Activated naive CD4-positive, alpha-beta T cell treated with anti-CD3 and anti-CD28 coated beads, Interleukin-2, amount 10 ng/mL, durations not matched to agents 7 days and 5 days (primary cell): ENCODE measurements at regions not wholly inside any gene's neighbourhood (a gene's known extent, or its start where the extent isn't known, plus 50 kb on each side); places are given as distances from the start of the nearest gene placed in this dataset.

ENCODE experiments used
- CTCF ChIA-PET: fragments of 350-600 bp; sonication (Branson Sonifier 250); formaldehyde crosslinking; loops from one replicate; lab custom pipeline; 2021; ENCODE audit warnings: antibody characterized with exemption; lab: Charles Lee
- DNase-seq: peaks from one replicate; pipeline ENCODE4 v3.0.0-alpha.2; 2020
- H3K27ac Mint-ChIP-seq: one replicate; pipeline ENCODE4 v1.8.0; 2021; ENCODE audit warnings: mild to moderate bottlenecking, moderate library complexity, mixed read lengths
- H3K27me3 Mint-ChIP-seq: one replicate; pipeline ENCODE4 v1.8.0; 2021; ENCODE audit warnings: mild to moderate bottlenecking, mixed read lengths
- H3K36me3 Mint-ChIP-seq: one replicate; pipeline ENCODE4 v1.8.0; 2021; ENCODE audit warnings: mixed read lengths
- H3K4me1 Mint-ChIP-seq: one replicate; pipeline ENCODE4 v1.8.0; 2021; ENCODE audit warnings: mixed read lengths
- H3K4me3 Mint-ChIP-seq: one replicate; pipeline ENCODE4 v1.8.0; 2021; ENCODE audit warnings: mild to moderate bottlenecking, moderate library complexity, mixed read lengths
- H3K9me3 Mint-ChIP-seq: one replicate; pipeline ENCODE4 v1.8.0; 2021; ENCODE audit warnings: mixed read lengths

DNA sequence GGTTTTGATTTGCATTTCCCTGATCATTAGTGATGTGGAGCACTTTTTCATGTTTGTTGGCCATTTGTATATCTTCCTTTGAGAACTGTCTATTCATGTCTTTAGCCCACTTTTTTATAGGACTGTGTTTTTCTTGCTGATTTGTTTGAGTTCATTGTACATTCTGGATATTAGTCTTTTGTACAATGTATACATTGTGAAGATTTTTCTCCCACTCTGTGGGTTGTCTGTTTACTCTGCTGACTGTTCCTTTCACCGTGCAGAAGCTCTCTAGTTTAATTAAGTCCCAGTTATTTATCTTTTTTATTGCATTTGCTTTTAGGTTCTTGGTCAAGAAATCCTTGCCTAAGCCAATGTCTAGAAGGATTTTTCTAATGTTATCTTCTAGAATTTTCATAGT, 91.1 kb upstream of the ATP11B start:
- DNase-seq, result no peak
- Mint-ChIP-seq H3K4me3 (no peak overlapping the region), H3K9me3 (no peaks in the 10 kb centered on the region), H3K27ac (no peak overlapping the region), H3K36me3 (no peaks in the 10 kb centered on the region), H3K4me1 (no peaks in the 10 kb centered on the region), H3K27me3 (peaks cover 27% of the 10 kb centered on the region)
- CTCF ChIA-PET, result no interaction called here

DNA sequence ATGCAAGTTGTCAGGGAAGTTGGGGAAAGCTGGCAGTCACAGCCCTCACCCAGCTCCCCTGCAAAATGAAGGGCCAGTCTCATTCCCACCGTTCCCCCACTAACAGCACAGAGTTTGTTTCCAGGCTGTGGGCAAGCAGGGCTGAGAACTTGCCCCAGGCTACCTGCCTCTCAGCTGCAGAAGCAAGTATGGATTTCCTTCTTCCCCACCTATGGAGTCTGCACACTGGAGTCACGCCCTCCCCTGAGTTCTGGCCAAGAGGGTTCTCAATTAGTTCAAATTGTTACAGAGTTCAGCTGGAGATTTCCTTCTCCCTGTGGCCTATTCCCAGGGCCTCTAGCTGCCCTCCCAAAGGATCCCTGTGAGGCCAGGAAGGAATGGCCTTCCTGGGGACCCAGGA, 90.1 kb upstream of the ATP11B start:
- H3K27me3 Mint-ChIP-seq, result peaks cover 27% of the 10 kb centered on the region
- H3K4me3 Mint-ChIP-seq, result no peak overlapping the region
- no peaks in the 10 kb centered on the region for H3K36me3 Mint-ChIP-seq
- CTCF ChIA-PET, result interaction anchor here (1.3 kb wide), 1 partner anchor 11 kb away, joined by 3 read pairs; no protein-coding TSS in a partner anchor
- no peak overlapping the region for H3K27ac Mint-ChIP-seq
- no peaks in the 10 kb centered on the region for H3K9me3 Mint-ChIP-seq
- no peak for DNase-seq
- no peaks in the 10 kb centered on the region for H3K4me1 Mint-ChIP-seq

DNA sequence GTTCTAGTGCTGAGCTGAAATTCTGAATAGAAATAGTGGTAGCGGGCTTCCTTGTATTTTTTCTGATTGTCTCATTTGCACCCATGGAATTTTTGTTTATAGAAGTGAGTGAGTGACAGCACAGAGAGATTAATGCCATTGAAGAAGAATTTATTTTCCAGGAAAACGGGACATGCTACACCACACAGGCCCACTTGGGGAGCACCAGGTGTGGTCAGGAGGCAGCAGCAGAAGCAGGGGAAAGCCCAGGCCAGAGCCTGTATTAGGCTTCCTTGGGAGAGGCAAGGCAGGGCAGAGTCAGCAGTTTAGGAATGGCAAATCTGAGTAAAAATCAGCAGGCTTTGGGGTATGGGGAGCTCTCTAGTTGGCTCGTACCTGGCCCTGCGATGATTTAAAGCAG, 88.4 kb upstream of the ATP11B start:
- DNase-seq, result no peak
- H3K36me3 Mint-ChIP-seq, result no peaks in the 10 kb centered on the region
- H3K27me3 Mint-ChIP-seq, result peaks cover 27% of the 10 kb centered on the region
- CTCF ChIA-PET, result interaction anchor here (1.2 kb wide), 1 partner anchor 157 kb away, joined by 3 read pairs; no protein-coding TSS in a partner anchor
- H3K4me1 Mint-ChIP-seq, result no peaks in the 10 kb centered on the region
- no peak overlapping the region for H3K4me3 Mint-ChIP-seq
- H3K27ac Mint-ChIP-seq, result no peak overlapping the region
- no peaks in the 10 kb centered on the region for H3K9me3 Mint-ChIP-seq

DNA sequence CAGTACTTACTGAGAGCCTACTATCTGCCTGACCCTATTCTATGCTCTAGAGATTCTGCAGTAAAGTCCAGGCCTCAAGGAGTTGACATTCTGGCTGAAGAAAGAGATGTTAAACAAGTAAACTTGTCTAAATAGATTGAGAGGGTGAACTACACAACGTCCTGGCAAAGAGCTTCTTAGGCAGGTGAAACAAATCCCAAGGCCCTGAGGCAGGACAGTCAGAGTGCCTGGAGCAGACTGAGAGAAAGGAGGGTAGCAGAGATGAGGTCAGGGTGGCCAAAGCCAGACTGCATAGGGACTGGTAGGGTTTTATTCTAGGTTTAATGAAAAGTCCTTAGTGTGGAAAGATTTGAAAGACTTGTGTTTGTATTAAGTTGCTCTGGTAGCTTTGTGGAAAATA, 84.5 kb upstream of the ATP11B start:
- Mint-ChIP-seq H3K4me1 (no peaks in the 10 kb centered on the region), H3K27me3 (peaks cover 11% of the 10 kb centered on the region), H3K27ac (no peak overlapping the region), H3K36me3 (no peaks in the 10 kb centered on the region), H3K9me3 (no peaks in the 10 kb centered on the region), H3K4me3 (no peak overlapping the region)
- no peak for DNase-seq
- CTCF ChIA-PET, result interaction anchor here (0.5 to 1.4 kb wide), 2 partner anchors 9 to 199 kb away, joined by 3 to 5 read pairs; no protein-coding TSS in a partner anchor

DNA sequence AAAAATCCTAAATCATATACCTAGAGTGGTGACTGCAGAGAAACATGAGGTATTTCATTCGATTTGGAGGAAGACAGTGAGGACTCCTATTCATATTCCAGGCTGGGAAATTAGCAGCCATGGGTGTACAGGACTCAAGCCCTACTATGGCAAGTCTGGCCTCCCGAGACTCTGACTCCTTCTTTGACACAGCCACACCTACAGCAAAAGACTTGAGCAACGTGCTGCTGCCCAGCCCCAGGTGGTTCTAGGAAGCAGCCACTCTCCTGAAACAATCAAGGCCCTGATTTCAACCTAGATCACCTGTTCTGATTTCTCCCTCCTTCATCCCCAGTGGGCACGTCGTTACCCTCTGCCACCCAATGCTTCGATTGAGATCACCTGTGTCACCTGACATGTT, 84.0 kb upstream of the ATP11B start:
- H3K4me1 Mint-ChIP-seq, result peaks cover 3% of the 10 kb centered on the region
- no peaks in the 10 kb centered on the region for H3K36me3 Mint-ChIP-seq
- H3K4me3 Mint-ChIP-seq, result no peak overlapping the region
- H3K27ac Mint-ChIP-seq, result no peak overlapping the region
- no peak for DNase-seq
- CTCF ChIA-PET, result interaction anchor here (1.2 to 3.5 kb wide), 2 partner anchors 14 to 84 kb away, joined by 3 to 15 read pairs; partner anchors contain the start of gene ATP11B
- no peaks in the 10 kb centered on the region for H3K9me3 Mint-ChIP-seq
- peaks cover 9% of the 10 kb centered on the region for H3K27me3 Mint-ChIP-seq

DNA sequence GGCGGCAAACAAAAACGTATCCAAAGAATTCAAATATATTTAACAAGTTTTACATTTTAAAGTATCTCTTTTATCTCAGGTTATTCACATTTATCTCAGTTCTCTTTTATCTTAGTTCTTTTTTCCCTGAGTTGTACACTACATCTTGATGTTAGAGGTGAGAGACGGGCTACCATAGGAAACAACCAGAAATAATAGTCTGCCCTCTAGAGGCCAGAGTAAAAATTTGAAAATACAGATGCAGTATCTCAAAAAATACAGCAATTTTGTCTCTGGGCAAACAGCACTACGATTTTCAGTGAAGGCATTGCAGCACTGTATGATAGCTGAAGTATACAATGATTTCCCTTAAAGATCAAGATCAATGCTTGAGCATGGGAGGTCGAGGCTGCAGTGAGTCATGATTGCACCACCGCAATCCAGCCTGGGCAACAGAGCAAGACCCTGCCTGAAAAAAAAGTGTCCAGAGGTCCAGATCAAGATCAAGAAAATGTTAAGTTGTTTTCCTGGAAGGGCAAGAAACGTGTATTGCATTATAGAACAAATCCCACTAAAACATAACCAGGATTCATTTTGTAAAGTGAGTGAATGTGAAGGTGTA, 82.6 kb upstream of the ATP11B start:
- H3K9me3 Mint-ChIP-seq, result no peaks in the 10 kb centered on the region
- no peaks in the 10 kb centered on the region for H3K36me3 Mint-ChIP-seq
- no peak for DNase-seq
- no peak overlapping the region for H3K27ac Mint-ChIP-seq
- H3K4me1 Mint-ChIP-seq, result peaks cover 3% of the 10 kb centered on the region
- no peak overlapping the region for H3K4me3 Mint-ChIP-seq
- CTCF ChIA-PET, result interaction anchor here (1.0 to 3.5 kb wide), 9 partner anchors 9 to 468 kb away, joined by 3 to 15 read pairs (median 3); partner anchors contain the start of gene ATP11B
- H3K27me3 Mint-ChIP-seq, result peaks cover 5% of the 10 kb centered on the region

DNA sequence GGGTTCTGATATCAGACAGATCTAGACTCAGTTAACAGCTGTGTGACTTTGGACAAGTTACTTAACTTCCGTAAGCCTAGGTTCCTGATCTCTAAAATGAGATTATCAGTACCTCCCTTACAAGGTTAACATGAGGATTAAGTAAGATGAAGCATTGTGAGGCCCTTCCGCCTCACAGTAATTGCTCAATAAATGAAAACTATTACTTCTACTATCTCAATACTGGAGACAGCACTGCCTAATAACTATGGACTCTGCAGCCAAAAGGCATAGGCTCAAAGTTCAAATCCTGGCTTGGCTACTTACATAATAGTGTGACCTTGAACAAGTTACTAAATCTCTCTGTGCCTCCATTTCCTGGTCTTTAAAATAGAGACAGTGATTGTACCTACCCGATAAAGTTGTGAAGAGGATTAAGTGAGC, 82.0 kb upstream of the ATP11B start:
- CTCF ChIA-PET, result interaction anchor here (1.1 to 3.5 kb wide), 7 partner anchors 9 to 286 kb away, joined by 3 to 15 read pairs (median 3); no protein-coding TSS in a partner anchor
- Mint-ChIP-seq H3K9me3 (no peaks in the 10 kb centered on the region), H3K4me3 (no peak overlapping the region), H3K27ac (no peak overlapping the region), H3K4me1 (peaks cover 7% of the 10 kb centered on the region), H3K27me3 (peaks cover under 1% of the 10 kb centered on the region), H3K36me3 (no peaks in the 10 kb centered on the region)
- no peak for DNase-seq

DNA sequence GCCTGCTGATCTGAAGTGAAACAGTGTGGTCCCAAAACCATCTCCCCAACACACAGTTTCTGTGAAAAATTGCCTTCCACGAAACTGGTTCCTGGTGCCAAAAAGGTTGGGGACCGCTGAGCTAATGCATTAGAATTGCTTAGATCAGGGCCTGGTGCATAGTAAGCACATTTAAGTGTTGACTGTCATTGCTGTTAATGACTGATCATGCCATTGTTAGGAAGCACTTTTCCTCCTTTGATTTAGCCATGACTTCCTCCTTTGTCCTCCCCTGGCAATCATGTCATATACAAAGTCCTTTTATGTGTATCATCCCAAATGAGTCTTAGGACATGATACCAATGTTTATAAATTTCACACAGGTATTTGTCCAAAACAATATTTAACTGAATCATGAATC, 81.5 kb upstream of the ATP11B start:
- Mint-ChIP-seq H3K27me3 (no peaks in the 10 kb centered on the region), H3K27ac (no peak overlapping the region), H3K36me3 (no peaks in the 10 kb centered on the region), H3K4me1 (peaks cover 13% of the 10 kb centered on the region), H3K9me3 (no peaks in the 10 kb centered on the region), H3K4me3 (no peak overlapping the region)
- DNase-seq, result no peak
- CTCF ChIA-PET, result interaction anchor here (1.1 to 3.5 kb wide), 5 partner anchors 8 to 285 kb away, joined by 3 to 15 read pairs (median 7); no protein-coding TSS in a partner anchor

DNA sequence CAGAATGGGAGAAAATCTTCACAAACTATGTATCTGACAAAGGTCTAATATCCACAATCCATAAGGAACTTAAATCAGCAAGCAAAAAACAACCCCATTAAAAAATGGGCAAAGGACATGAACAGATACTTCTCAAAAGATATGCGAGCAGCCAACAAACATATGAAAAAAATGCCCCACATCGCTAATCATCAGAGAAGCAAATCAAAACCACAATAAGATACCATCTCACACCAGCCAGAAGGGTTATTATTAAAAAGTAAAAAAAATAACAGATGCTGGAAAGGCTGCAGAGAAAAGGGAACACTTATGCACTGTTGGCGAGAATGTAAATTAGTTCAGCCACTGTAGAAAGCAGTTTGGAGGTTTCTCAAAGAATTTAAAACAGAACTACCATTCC, 80.2 kb upstream of the ATP11B start:
- Mint-ChIP-seq H3K36me3 (no peaks in the 10 kb centered on the region), H3K4me3 (no peak overlapping the region), H3K9me3 (no peaks in the 10 kb centered on the region), H3K4me1 (peaks cover 13% of the 10 kb centered on the region), H3K27me3 (no peaks in the 10 kb centered on the region), H3K27ac (no peak overlapping the region)
- no peak for DNase-seq
- CTCF ChIA-PET, result interaction anchor here (0.6 to 4.5 kb wide), 8 partner anchors 10 to 409 kb away, joined by 3 to 19 read pairs (median 7); no protein-coding TSS in a partner anchor

DNA sequence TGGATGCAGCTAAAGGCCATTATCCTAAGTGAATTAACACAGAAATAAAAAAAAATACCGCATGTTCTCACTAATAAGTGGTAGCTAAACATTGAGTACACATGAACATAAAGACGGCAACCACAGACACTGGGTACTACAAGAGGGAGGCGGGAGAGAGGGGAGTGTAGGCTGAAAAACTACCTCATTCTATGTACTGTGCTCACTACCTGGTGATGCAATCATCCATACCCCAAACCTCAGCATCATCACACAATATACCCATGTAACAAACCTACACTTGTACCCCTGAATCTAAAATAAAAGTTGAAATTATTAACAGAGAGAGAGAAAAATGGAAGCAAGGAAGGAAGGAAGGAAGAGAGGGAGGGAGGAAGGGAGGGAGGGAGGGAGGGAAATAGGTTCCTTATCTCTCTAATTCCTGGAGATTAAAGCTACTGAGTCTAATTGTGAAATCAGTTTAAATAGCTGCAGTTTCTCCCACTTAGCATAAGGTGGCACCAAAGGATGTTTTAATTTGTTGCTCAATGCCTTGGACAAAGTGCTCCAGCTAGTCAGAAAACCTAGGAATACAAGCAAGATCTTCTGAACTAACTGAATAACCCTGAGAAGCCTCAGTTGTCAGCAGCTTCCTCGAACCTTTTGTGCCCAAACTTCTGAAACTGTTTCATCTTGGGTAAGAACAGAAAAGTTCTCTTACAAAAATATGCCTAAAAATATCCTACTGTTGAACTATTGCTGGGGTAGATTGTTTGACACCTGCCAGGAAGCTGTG, 79.4 kb upstream of the ATP11B start:
- Mint-ChIP-seq H3K4me3 (no peak overlapping the region), H3K27me3 (no peaks in the 10 kb centered on the region), H3K27ac (no peak overlapping the region), H3K9me3 (no peaks in the 10 kb centered on the region), H3K36me3 (no peaks in the 10 kb centered on the region), H3K4me1 (peaks cover 13% of the 10 kb centered on the region)
- CTCF ChIA-PET, result interaction anchor here (0.6 to 4.5 kb wide), 20 partner anchors 10 to 408 kb away, joined by 3 to 19 read pairs (median 3); no protein-coding TSS in a partner anchor
- DNase-seq, result no peak

DNA sequence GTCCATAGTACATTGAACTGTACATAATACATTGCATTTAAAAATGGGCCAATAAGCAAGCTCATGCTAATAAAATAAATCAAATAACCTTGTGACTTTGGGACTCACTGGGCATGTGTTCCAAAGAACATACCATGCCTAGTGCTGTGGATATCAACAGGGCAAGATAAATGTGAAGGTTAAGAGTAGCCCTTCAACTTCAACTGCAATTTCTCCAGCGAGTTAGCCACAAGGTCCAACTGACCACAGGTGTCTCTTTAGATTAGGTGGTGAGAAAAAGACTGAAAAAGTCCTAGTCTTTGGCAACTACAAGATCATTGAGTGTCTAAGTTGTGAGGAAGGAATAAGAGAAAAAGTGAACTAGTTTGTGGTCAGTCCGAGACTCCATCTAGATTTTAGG, 78.3 kb upstream of the ATP11B start:
- DNase-seq, result no peak
- H3K9me3 Mint-ChIP-seq, result no peaks in the 10 kb centered on the region
- H3K4me1 Mint-ChIP-seq, result peaks cover 13% of the 10 kb centered on the region
- H3K27ac Mint-ChIP-seq, result no peak overlapping the region
- no peak overlapping the region for H3K4me3 Mint-ChIP-seq
- no peaks in the 10 kb centered on the region for H3K27me3 Mint-ChIP-seq
- H3K36me3 Mint-ChIP-seq, result no peaks in the 10 kb centered on the region
- CTCF ChIA-PET, result interaction anchor here (0.8 to 4.5 kb wide), 13 partner anchors 8 to 668 kb away, joined by 3 to 19 read pairs (median 5); no protein-coding TSS in a partner anchor

DNA sequence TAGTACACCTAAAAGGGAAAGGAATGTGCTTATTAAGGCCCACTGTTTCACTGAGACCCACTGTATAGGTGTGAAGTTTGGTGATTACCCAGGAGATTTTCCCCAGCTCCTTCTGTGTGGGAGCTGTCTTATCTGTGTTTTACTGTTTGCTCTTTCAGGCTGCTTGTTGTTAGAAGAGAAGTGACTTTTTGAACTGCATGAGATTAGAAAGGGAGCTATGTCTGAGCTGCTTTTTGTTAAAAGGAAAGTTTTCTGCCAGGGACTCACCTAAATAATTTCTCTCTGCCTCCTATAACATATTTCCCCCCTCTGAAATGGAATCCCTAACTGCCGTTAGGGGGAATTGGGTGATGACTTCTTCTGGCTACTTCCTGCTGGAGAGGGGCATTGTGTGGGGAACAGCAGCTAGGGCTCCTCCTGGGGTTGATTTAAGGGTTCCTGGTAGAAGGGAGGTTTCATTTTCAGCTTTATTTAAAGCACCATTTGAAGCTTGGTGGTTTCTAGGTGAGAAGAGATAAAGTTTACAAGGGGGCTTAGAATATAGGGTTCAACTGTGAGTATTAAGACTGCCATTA, 77.1 kb upstream of the ATP11B start:
- Mint-ChIP-seq H3K27ac (no peak overlapping the region), H3K27me3 (no peaks in the 10 kb centered on the region), H3K4me3 (no peak overlapping the region), H3K4me1 (peaks cover 13% of the 10 kb centered on the region), H3K9me3 (no peaks in the 10 kb centered on the region), H3K36me3 (no peaks in the 10 kb centered on the region)
- DNase-seq, result no peak
- CTCF ChIA-PET, result interaction anchor here (0.8 to 4.5 kb wide), 12 partner anchors 9 to 669 kb away, joined by 3 to 17 read pairs (median 3); no protein-coding TSS in a partner anchor

DNA sequence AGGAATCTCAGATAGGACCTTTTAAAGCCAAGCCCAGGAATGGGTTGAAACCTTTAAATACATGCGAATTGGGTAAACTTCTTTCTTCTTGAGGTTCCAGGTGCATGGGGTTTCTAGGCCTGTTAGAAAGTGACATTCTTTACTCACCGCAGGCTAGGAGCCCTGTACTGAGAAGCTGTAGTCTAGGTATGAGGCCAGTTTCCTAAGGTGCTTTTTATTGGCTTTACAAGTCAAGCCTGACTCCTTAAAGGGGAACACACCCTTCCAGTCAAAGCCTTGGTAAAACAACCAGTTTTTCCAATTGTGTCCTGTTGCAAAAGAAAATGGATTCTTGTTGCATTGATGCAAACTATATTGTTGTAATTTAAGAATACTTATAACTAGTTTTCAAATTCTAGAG, 76.1 kb upstream of the ATP11B start:
- DNase-seq, result no peak
- no peak overlapping the region for H3K27ac Mint-ChIP-seq
- no peak overlapping the region for H3K4me3 Mint-ChIP-seq
- H3K4me1 Mint-ChIP-seq, result peaks cover 13% of the 10 kb centered on the region
- no peaks in the 10 kb centered on the region for H3K27me3 Mint-ChIP-seq
- CTCF ChIA-PET, result interaction anchor here (0.7 to 1.9 kb wide), 9 partner anchors 9 to 668 kb away, joined by 3 to 12 read pairs (median 3); no protein-coding TSS in a partner anchor
- H3K36me3 Mint-ChIP-seq, result no peaks in the 10 kb centered on the region
- H3K9me3 Mint-ChIP-seq, result no peaks in the 10 kb centered on the region

DNA sequence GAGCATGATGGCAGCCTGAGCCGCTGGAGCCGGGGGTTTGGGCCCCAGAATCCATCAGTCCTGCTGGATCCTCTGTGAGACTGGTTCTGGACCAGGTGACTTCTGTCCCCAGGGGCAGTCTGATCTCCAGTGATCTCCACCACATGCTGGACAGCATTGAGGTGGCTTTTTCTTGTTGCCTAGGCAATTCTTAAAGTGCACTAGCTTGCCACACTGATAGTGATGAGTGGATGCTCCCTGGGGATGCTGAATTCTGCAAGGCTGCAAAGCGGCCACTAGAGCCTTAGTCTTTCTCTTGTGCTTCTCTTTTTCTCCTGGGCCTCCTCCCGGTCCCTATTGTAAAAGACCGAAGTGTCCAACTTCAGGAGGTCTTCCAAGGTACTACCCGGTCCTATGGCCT, 70.4 kb upstream of the ATP11B start:
- no peak overlapping the region for H3K4me3 Mint-ChIP-seq
- no peaks in the 10 kb centered on the region for H3K4me1 Mint-ChIP-seq
- no peak for DNase-seq
- H3K27me3 Mint-ChIP-seq, result peaks cover 6% of the 10 kb centered on the region
- H3K36me3 Mint-ChIP-seq, result no peaks in the 10 kb centered on the region
- H3K9me3 Mint-ChIP-seq, result no peaks in the 10 kb centered on the region
- CTCF ChIA-PET, result interaction anchor here (1.6 to 3.8 kb wide), 2 partner anchors 8 to 12 kb away, joined by 5 to 15 read pairs; no protein-coding TSS in a partner anchor
- H3K27ac Mint-ChIP-seq, result no peak overlapping the region
